ENCODE measurements at regions not wholly inside any gene's neighbourhood (a gene's known extent, or its start where the extent isn't known, plus 50 kb on each side); places are given as distances from the start of the nearest gene placed in this dataset.

- no peak for TF ChIP-seq CTCF (IDR thresholded peaks at IDR 0.05 in 8 of 11, conservative IDR thresholded peaks at IDR 0.05 in 3 of 11)
- no peak for TF ChIP-seq POLR2A (IDR thresholded peaks at IDR 0.05)
- no peak for TF ChIP-seq POLR2AphosphoS5 (IDR thresholded peaks at IDR 0.05)
Measured at GRCh38 chr3:66934725-66935124, 63.4 kb upstream of the KBTBD8 start.

Data from spleen (tissue), 7 donors.